ENCODE measurements at regions not wholly inside any gene's neighbourhood (a gene's known extent, or its start where the extent isn't known, plus 50 kb on each side); places are given as distances from the start of the nearest gene placed in this dataset.

GRCh38 chr2:240340361-240340761 lies 95.1 kb upstream of the GPC1 start:
- Histone ChIP-seq H3K36me3 (no peaks in the 10 kb centered on the region), H3K27ac (no peak overlapping the region), H3K4me1 (no peaks in the 10 kb centered on the region), H3K27me3 (no peaks in the 10 kb centered on the region), H3K9me3 (no peaks in the 10 kb centered on the region), H3K4me3 (no peak overlapping the region)
- ATAC-seq (no peak), DNase-seq (no peak)
- TF ChIP-seq CTCF (IDR thresholded peaks at IDR 0.05 in 4 of 5, conservative IDR thresholded peaks at IDR 0.05 in 1 of 5): no peak
- no peak for TF ChIP-seq POLR2A (IDR thresholded peaks at IDR 0.05)
- in situ Hi-C loops (cut with MboI; ENCODE audit: low sequenced_read_pairs in 4 of 4) (no loop called here), intact Hi-C loops (cut with DNase I; ENCODE audit: low total_unique reads) (loop anchor here (5.0 kb wide), 1 partner anchor 108 kb away; no protein-coding TSS in a partner anchor)

GRCh38 chr2:240341064-240341463 lies 94.4 kb upstream of the GPC1 start:
- no peak for TF ChIP-seq POLR2A (IDR thresholded peaks at IDR 0.05)
- TF ChIP-seq CTCF (IDR thresholded peaks at IDR 0.05 in 4 of 5, conservative IDR thresholded peaks at IDR 0.05 in 1 of 5): no peak
- no peak overlapping the region for H3K27ac ChIP-seq
- H3K4me3 ChIP-seq: no peak overlapping the region
- ATAC-seq (no peak), DNase-seq (no peak)
- no peaks in the 10 kb centered on the region for H3K9me3 ChIP-seq
- intact Hi-C loops (cut with DNase I; ENCODE audit: low total_unique reads): loop anchor here (5.0 kb wide), 1 partner anchor 109 kb away; no protein-coding TSS in a partner anchor
- H3K27me3 ChIP-seq: no peaks in the 10 kb centered on the region
- in situ Hi-C loops (cut with MboI; ENCODE audit: low sequenced_read_pairs in 4 of 4): no loop called here
- no peaks in the 10 kb centered on the region for H3K36me3 ChIP-seq
- H3K4me1 ChIP-seq: no peaks in the 10 kb centered on the region

- TF ChIP-seq POLR2A (IDR thresholded peaks at IDR 0.05): no peak
- no peak for TF ChIP-seq CTCF (IDR thresholded peaks at IDR 0.05 in 4 of 5, conservative IDR thresholded peaks at IDR 0.05 in 1 of 5)
- intact Hi-C loops (cut with DNase I; ENCODE audit: low total_unique reads) (loop anchor here (5.0 kb wide), 1 partner anchor 111 kb away; no protein-coding TSS in a partner anchor), in situ Hi-C loops (cut with MboI; ENCODE audit: low sequenced_read_pairs in 4 of 4) (no loop called here)
- no peak overlapping the region for H3K4me3 ChIP-seq
- H3K27ac ChIP-seq: no peak overlapping the region
- H3K4me1 ChIP-seq: peaks cover 7 to 8% of the 10 kb centered on the region in 2 donors
- no peaks in the 10 kb centered on the region for H3K27me3 ChIP-seq
- no peaks in the 10 kb centered on the region for H3K36me3 ChIP-seq
- DNase-seq (no peak), ATAC-seq (no peak)
- H3K9me3 ChIP-seq: no peaks in the 10 kb centered on the region
Measured at GRCh38 chr2:240343548-240343947, 91.9 kb upstream of the GPC1 start.

GRCh38 chr2:240344904-240345303 lies 90.6 kb upstream of the GPC1 start:
- H3K9me3 ChIP-seq: no peaks in the 10 kb centered on the region
- H3K27me3 ChIP-seq: no peaks in the 10 kb centered on the region
- ATAC-seq (no peak), DNase-seq (no peak)
- no peak for TF ChIP-seq POLR2A (IDR thresholded peaks at IDR 0.05)
- TF ChIP-seq CTCF (IDR thresholded peaks at IDR 0.05 in 4 of 5, conservative IDR thresholded peaks at IDR 0.05 in 1 of 5): no peak
- H3K36me3 ChIP-seq: no peaks in the 10 kb centered on the region
- no peak overlapping the region for H3K27ac ChIP-seq
- intact Hi-C loops (cut with DNase I; ENCODE audit: low total_unique reads): loop anchor here (5.0 kb wide), 1 partner anchor 113 kb away; no protein-coding TSS in a partner anchor
- in situ Hi-C loops (cut with MboI; ENCODE audit: low sequenced_read_pairs in 4 of 4): no loop called here
- peaks cover 8 to 11% of the 10 kb centered on the region in 2 donors for H3K4me1 ChIP-seq
- H3K4me3 ChIP-seq: no peak overlapping the region

Data from gastrocnemius medialis (tissue), 4 donors.